LoVo (cell line): ENCODE measurements at regions not wholly inside any gene's neighbourhood (a gene's known extent, or its start where the extent isn't known, plus 50 kb on each side); places are given as distances from the start of the nearest gene placed in this dataset.

ENCODE experiments used
- DNase-seq: peaks from one replicate; pipeline ENCODE4 v3.0.0-alpha.2; 2016; ENCODE audit warnings: low spot score

DNA sequence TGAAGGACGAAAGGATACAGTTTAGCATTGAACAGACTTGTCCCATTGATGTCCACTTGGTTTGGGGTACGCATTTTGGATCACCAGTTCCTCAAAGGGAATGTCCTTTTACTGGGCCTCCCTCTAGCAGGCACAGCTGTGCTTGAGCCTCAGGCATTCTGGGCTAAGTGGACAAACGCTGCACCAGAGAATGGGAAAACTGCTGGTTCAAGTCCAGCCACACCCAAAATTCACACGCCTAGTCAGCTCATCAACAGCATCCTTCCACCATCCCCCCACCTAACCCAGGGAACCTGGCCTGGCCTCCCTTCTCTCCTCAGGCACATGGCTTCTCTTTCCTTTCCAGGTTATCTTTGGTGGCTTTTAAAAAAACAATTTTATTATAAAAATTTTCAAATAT lies 59.1 kb upstream of the ALDH1A3 start:
- DNase-seq = no peak

DNA sequence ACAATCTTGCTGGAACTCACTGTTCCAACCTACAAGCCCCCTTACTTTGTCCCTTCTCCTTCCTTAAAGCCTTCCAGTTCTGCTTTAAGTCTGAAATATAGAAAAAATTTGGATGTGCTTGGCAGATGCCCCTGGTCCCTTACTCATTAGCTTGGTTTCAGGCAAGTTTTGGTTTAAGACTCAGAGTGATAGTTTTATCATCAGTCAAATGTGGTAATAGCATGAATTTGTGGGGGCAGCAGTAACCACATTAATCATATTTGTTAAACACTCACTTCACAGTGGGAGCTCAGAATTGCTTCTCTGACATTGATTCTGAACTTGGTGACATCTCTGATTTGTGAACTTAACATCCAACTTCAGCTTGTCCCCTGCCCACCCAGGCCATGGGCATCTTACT lies 58.3 kb upstream of the ALDH1A3 start:
- DNase-seq = no peak

DNA sequence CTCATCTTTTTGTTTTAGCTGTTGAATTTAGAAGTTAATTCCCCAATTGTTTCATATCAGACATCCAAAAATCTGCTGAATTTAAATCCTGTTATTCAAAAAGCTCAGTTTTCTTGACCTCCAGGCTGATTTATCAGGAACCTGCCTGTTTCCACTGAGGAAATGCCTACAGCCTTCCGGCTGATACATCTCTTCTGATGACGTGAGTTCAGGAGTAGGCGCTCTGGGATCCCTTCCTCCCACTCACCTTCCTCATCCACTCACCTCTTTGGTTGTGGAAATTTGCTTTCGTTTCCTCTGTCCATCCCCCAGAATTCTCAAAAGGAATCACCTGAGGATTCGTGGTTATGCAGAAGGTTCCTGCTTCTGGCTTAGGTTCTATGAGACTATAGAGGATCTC lies 55.4 kb upstream of the ALDH1A3 start:
- DNase-seq = no peak

DNA sequence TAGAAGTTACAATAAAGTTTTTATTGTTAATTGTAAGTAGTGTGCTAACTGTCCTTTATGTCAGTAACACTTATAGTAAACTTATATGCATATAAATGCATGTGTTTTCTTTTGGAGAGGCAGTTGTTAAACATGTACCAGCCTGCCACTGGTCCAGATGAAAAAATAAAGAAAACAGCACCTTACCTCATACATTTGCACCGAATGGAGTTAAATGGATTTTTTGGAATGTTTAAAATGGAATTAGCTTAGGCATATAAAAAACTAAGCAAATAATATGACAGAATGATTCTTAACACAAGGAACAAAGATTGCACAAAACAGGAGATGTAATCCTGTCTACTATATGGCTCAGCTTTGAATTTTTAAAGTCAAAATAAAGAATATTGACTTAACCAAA lies 50.2 kb upstream of the ALDH1A3 start:
- DNase-seq = no peak
